GM21447 (cell line): ENCODE measurements at regions not wholly inside any gene's neighbourhood (a gene's known extent, or its start where the extent isn't known, plus 50 kb on each side); places are given as distances from the start of the nearest gene placed in this dataset.
"Not testable (repeated sequence)": the region's sequence is repeated elsewhere in the genome, so short reads cannot be mapped to it uniquely, and the experiment has no call there.

Experiments used
- ATAC-seq: cut with Tn5 transposase; IDR thresholded peaks from one replicate; pipeline ENCODE4 v1.9.1; 2021; ENCODE audit not compliant: unreplicated experiment

GRCh38 chr14:106349678-106350457 lies 823.5 kb downstream of the TMEM121 start:
- ATAC-seq, result not testable (repeated sequence)

GRCh38 chr14:106355007-106355791 lies 828.8 kb downstream of the TMEM121 start:
- not testable (repeated sequence) for ATAC-seq

- not testable (repeated sequence) for ATAC-seq
These were observed 829.7 kb downstream of the TMEM121 start for GRCh38 chr14:106355881-106356642.

- ATAC-seq, result not testable (repeated sequence)
These were observed 830.2 kb downstream of the TMEM121 start for GRCh38 chr14:106356643-106356930.

DNA sequence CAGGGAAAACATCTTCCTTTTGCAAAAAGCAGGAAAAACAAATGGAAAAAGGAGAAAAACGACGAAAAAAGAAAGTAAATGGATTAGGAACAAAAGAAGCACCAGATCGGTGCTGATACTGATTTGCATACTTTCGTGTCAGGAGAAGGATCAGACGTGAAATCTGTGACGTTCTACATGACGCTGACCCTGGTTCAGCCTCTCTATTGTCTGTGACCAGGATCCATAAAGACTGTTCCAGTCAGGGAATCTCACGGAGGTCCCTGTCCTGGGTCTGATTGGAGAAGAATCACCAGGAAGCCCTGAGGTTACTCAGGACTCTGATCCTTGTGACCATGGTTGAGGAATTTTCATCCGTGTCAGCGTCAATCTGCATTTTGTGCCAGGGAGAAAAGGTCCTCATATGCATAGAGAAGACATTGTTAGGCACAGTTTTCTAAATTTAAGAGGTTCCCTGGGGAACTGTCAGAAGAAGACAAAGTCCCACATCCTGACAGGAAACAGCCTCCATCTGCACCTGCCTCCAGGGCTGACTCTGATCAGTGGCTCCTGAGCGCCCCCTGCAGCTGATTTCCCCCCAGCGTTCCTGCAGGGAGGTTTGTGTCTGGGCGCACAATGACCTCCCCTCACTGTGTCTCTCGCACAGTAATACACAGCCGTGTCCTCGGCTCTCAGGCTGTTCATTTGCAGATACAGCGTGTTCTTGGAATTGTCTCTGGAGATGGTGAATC lies 832.9 kb downstream of the TMEM121 start:
- ATAC-seq, result not testable (repeated sequence)

GRCh38 chr14:106365371-106365770 lies 839.0 kb downstream of the TMEM121 start:
- not testable (repeated sequence) for ATAC-seq

DNA sequence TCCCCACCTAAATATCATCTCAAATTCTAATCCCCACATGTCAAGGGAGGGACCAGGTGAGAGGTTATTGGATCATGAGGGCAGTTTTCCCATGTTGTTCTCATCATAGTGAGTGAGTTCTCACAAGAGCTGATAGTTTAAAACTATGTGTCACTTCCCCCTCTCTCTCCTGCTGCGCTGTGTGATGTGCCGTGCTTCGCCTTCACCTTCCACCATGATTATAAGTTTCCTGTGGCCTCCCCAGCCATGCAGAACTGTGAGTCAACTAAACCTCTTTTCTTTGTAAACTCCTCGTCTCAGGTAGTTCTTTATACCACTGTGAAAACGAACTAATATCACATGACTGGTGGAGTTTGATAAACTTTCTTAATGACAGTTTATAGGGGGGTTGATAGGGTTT lies 839.5 kb downstream of the TMEM121 start:
- ATAC-seq, result not testable (repeated sequence)

- ATAC-seq, result not testable (repeated sequence)
These were observed 840.6 kb downstream of the TMEM121 start for GRCh38 chr14:106366971-106367370.

DNA sequence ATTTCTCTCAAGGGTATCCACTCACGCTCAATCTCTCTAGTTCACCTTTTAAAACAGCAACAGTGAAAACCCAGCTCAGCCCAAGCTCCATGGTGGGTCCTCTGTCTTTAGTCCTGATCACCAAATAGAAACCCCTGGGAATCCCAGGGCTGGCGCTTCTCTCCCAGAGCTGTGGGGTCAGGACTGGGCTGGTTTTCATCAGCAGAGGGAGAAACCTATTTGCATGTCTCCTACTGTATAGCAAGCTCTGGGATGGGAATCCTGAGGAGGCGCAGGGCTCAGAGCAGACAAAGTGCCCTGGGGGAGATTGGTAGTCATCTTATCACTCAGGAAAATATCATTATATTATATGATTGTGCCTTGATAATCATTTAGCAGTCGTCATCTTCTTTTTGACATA lies 843.1 kb downstream of the TMEM121 start:
- not testable (repeated sequence) for ATAC-seq

DNA sequence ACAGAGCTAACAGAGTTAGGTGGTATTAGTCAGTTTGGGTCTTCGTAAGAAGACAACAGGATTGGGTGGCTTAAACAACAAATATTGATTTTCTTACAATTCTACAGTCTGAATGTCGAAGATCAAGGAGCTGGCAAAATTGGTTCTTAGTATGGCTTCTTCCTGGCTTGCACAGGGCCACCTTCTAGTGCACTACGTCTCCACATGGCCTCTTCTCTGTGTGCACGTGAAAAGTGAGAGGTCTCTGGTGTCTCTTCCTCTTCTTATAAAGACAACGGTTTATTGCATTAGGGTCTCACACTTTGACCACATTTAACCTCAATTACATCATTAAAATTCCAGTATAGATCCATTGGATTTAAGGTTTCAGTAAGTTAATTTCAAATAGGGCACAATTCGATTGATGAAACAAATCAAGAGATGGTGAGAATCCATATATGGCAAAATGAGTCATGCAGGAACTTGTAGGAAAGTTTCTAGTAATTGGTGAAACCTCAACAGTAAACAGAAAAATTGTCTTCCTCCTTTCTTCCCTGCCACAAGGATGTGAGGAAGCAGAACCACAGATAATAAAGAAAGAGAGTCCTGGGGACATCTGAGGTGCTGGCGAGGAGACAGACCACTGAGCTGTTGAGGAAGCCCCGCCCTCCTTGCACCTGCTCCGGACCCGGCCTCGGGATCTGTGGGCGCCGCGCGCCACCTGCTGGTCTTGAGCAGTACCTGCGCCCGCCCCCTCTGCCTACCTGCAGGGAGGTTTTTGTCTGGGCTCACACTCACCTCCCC lies 846.7 kb downstream of the TMEM121 start:
- ATAC-seq, result peak; percentile 82

DNA sequence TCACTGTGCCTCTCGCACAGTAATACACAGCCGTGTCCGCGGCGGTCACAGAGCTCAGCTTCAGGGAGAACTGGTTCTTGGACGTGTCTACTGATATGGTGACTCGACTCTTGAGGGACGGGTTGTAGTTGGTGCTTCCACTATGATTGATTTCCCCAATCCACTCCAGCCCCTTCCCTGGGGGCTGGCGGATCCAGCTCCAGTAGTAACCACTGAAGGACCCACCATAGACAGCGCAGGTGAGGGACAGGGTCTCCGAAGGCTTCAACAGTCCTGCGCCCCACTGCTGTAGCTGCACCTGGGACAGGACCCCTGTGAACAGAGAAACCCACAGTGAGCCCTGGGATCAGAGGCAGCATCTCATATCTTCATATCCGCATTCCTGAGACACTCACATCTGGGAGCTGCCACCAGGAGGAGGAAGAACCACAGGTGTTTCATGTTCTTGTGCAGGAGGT lies 847.3 kb downstream of the TMEM121 start:
- ATAC-seq, result not testable (repeated sequence)

DNA sequence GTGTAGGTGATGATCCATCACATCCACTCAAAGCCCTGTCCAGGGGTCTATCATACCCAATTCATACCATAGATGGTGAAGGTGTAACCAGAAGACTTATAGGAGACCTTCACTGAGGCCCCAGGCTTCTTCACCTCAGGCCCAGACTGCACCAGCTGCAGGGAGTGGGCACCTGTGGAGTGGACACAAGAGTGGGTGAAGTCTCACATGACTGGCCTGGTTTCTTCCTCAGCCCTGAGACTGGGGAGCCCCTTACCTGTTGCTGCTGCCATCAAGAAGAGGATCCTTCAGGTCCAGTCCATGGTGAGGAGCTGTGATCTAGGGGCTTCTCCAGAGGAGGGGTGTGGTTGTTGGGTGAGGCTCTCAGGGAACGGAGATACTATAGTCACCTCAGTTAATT lies 851.0 kb downstream of the TMEM121 start:
- ATAC-seq, result no peak

- ATAC-seq, result no peak
These were observed 851.8 kb downstream of the TMEM121 start for GRCh38 chr14:106378191-106378590.

GRCh38 chr14:106380740-106381139 lies 854.4 kb downstream of the TMEM121 start:
- ATAC-seq, result no peak

GRCh38 chr14:106389186-106389585 lies 862.8 kb downstream of the TMEM121 start:
- not testable (repeated sequence) for ATAC-seq

DNA sequence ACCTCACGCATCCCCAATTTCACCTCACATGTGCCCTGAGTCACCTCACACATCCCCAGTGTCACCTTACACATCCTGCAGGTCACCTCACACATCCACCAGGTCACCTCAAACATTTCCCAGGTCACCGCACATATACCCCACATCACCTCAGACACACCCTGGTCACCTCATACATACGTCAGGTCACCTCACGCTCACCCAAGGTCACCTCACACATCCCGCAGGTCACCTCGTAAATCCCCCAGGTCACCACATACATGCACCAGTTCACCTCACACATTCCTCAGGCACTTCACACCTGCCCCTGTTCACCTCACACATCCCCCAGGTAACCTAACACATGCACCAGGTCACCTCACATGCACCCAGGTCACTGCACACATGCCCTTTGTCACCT lies 864.0 kb downstream of the TMEM121 start:
- no peak for ATAC-seq

DNA sequence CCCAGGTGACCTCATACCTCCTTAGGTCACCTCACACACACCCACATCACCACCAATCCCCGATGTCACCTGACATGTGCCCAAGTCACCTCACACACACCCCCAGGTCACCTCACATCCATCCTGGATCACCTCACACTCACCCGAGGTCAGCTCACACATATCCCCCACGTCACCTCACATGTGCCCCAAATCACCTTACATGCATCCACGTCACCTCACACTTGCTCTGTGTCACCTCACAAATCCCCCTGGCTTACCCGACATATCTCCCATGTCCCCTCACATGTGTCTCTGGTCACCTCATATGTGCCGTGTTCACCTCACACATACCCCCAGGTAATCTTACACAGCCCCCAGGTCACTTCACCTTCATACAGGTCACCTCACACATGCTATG lies 864.6 kb downstream of the TMEM121 start:
- ATAC-seq, result no peak

- ATAC-seq, result no peak
These were observed 867.4 kb downstream of the TMEM121 start for GRCh38 chr14:106393742-106394141.

DNA sequence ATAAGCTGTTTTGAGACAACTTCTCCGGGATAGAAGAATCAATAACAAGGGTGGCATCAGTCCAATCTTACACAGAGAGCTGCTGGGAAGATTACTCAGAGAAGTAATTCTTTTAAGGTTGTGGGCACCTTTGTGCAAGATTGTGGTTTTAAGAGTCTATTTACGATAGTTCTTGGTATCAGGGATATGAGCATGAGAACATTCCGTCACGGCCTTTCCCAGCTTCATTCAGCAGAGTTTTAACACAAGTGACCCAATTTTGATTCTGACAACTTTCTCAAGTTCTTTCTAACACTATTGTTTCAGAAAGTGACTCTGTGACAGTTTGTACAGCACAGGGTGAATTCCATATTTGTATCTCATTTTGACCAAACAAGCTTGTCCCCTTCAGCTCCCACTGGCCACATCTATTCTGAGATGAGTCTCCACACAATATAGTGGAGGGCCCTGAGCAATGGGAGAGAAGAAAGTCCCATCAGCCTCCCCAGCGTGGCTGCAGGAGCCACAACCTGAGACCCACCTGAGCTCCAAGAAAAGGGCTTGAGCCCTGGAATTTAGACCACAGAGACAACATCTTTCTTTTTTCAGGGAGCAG lies 869.2 kb downstream of the TMEM121 start:
- no peak for ATAC-seq

DNA sequence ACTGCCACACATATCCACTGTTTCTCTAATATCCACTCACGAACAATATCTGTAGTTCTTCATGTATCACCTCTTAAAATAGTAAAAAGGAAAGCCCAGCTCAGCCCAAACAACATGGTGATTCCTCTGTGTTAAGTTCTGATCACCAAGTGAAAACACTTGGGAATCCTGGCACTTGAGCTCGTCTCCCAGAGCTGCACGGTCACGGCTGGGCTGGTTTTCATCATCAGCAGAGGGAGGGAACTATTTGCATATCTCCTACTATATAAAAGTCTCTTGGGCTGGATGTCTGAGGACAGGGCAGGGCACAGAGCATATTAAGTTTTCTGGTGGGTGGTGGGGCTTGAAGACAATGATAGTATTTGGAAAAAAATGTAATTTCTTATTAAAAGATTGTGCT lies 870.6 kb downstream of the TMEM121 start:
- ATAC-seq, result no peak
